Vagina (tissue), 2 donors: ENCODE measurements at regions not wholly inside any gene's neighbourhood (a gene's known extent, or its start where the extent isn't known, plus 50 kb on each side); places are given as distances from the start of the nearest gene placed in this dataset.

Experiments
- CTCF ChIP-seq, 3 experiments: fragments of 450-650 bp in 2 of 3; fragments of 200-600 bp in 1 of 3; sonication (generic) in 1 of 3; IDR thresholded peaks; one replicate each; pipeline ENCODE4 v1.5.1; 2017 to 2019; ENCODE audit warnings: antibody characterized with exemption in 3 of 3, mild to moderate bottlenecking in 2 of 3, moderate library complexity in 2 of 3
- POLR2AphosphoS5 ChIP-seq, 2 donors: sonication (generic); formaldehyde crosslinking; IDR thresholded peaks; one replicate each; pipeline ENCODE4 v1.9.0; 2017; ENCODE audit warnings: antibody characterized with exemption in 2 of 2, mild to moderate bottlenecking in 2 of 2, low read depth in 1 of 2; ENCODE audit not compliant: insufficient read depth in 1 of 2

- no peak for TF ChIP-seq CTCF (IDR thresholded peaks at IDR 0.05)
- TF ChIP-seq POLR2AphosphoS5 (IDR thresholded peaks at IDR 0.05; ENCODE audit: insufficient read depth in 1 of 2, low read depth in 1 of 2), result peak in 1 of 2 donors; percentile 69
Measured at GRCh38 chr10:31605861-31606525, 287.0 kb downstream of the ZEB1 start.
